GM21717 (cell line): ENCODE measurements at regions not wholly inside any gene's neighbourhood (a gene's known extent, or its start where the extent isn't known, plus 50 kb on each side); places are given as distances from the start of the nearest gene placed in this dataset.

Experiments
- ATAC-seq: cut with Tn5 transposase; IDR thresholded peaks from one replicate; pipeline ENCODE4 v1.9.1; 2021; ENCODE audit warnings: mild to moderate bottlenecking, moderate library complexity; ENCODE audit not compliant: unreplicated experiment

DNA sequence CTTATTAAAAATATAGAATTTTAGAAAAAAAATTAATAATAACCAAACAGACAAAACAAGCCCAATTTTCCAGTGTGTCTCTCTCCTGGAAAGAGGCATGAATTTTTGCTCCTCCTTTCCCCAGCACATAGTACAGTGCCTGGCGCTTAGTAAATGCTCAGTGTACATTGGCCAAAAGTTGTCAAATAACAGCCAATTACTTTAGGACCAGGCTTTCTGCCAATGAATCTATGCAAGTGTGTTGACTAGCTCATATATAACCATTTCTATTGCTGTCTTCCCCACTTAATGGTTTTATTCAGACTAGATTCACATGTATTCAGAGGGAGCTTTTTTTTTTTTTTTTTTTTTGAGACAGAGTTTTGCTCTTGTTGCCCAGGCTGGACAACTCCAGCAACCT lies 120.1 kb upstream of the CD180 start:
- ATAC-seq = no peak

DNA sequence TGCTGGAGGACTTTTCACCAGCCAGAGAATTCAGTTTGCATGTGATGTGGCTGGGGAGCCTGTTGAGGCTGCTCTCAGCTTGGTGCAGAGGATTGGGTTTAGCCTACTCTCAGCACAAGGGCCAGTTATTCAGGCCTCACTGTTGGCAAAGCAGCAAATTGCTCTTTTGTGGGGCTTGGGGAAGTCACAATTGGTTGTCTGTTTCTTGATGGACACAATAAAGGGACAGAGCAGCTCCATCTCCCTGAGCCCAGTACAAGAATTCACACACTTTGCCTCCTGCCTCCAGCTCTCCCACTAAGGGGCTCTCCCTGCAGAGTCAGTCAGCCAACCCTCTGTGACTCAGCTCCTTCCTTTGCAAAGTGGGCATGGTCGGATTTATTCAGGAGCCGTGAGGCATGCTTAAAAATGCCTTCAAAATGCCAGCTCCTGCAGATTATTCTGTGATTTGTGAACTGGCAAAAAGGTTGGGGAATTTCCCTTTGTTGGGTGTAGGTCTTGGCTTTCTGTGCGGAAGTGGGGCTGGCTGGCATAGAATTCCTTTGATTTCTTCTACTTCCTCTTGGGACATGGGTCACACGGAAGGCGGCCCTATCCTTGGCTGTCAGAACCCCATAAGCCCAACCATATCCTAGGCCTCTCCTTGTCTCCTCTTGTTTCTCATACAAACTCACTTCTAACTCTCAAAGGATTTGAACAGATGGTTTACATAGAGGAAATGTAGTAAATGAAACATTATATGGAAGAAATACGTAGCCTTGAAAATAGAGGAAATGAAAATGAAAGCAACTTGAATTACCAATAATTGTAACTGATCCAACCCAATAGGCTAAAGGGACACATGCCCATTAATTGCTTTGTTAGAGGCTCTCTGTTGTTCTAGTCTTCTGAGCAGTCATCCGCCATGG lies 118.7 kb upstream of the CD180 start:
- no peak for ATAC-seq

DNA sequence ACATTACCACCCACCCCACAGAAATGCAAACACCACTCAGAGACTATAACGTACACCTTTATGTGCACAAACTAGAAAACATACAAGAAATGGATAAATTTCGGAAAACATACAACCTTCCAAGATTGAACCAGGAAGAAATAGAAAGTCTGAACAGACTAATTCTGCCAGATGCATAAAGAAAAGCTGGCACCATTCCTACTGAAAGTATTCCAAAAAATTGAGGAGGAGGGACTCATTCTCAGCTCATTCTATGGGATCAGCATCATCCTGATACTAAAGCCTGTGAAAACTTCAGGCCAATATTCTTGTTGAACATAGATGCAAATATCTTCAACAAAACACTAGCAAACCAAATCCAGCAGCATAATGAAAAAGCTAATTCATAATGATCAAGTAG lies 115.1 kb upstream of the CD180 start:
- no peak for ATAC-seq

DNA sequence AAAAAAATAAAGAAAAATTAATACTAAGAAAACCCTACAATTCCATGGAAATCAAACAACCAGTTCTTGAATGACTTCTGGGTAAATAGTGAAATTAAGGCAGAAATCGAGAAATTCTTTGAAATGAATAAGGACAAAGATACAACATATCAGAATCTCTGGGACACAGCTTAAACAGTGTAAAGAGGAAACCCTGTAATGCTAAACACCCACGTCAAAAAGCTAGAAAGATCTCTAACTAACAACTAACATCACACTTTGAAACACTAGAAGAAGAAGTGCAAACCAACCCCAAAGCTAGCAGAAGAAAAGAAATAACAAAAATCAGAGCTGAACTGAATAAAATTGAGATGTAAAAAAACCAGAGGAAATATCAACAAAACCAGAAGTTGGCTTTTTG lies 114.6 kb upstream of the CD180 start:
- no peak for ATAC-seq

DNA sequence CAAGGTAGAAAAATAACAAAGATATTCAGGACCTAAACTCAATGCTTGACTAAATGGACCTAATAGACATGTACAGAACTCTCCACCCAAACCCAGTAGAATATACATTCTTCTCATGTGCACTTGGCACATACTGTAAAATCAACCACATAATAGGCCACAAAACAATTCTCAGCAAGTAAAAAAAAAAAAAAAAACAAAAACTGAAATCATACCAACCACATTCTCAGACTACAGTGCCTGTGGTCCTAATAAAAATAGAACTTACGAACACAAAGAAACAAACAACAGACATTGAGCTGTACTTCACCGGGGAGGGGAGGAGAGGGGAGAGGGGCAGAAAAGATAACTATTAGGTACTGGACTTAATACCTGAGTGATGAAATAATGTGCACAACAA lies 114.1 kb upstream of the CD180 start:
- ATAC-seq = no peak

DNA sequence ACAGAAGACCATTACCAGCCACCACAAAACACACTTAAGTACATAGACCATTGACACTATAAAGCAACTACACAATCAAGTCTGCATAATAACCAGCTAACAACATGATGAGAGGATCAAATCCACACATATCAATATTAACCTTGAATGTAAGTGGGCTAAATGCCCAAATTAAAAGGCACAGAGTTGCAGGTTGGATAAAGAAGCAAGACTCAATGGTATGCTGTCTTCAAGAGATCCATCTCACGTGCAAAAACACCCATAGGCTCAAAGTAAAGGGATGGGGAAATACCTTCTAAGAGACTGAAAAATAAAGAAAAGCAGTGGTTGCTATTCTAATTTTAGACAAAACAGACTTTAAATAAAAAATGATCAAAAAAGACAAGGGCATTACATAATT lies 113.6 kb upstream of the CD180 start:
- ATAC-seq = no peak

DNA sequence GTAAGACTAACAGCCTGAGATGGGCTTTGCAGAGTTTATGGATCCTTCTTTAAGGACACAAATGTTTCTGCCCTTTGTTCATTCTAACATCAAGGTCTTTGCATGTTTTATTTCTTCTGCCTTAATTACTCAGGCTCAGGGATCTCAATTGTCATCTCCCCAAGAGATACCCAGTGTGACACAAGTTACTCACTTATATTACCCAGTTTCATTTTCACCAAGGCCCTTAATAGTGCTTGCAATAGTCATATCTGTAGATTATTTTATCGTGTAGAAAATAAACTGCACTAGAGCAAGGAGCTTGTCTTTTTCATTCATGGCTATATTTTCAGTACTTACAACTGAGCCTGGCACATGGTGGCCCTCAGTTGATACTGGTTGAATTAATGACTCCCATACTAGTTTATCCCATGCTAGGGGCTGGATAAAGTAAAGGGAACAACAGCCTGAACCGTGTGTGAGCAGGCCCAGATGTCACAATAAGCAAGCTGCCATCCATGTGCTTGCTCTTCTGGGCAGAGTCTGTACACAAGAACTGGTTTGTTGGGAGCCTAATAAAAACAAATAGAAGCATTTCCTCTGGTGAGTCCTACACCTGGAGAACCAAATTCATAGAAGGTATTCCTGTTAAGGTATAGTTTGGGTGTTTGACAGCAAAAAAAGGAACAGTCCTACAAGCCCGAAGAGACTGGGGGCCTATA lies 112.5 kb upstream of the CD180 start:
- ATAC-seq = no peak

DNA sequence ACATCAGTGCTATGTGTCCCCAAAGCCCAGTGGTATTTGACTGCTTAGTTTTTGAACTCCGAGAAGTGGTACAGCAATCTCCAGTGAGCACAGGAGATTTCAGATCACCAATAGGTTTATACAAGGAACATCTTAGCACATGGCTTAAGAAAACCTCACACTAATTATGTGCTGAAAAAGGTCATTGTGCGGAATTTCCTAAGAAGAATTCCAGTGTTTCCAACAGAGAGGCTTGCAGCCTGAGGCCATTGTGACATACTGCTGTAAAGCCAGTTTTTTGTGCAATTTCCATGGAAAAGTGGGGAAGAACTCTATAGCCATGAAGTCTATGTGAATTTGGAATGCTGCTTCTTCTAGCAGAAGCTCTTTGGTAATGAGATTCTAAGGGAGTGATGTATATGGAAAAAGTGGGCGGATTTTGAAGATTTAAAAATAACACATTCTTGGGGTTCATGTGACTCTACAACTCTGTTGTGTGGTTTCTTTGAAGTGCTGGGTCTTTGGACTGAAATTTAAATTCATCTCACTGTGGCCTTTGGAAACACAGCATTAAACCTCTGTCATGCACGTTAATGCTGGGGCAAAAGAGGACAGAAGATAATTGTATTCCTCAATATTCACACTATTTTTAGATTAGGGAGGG lies 110.5 kb upstream of the CD180 start:
- ATAC-seq = no peak

DNA sequence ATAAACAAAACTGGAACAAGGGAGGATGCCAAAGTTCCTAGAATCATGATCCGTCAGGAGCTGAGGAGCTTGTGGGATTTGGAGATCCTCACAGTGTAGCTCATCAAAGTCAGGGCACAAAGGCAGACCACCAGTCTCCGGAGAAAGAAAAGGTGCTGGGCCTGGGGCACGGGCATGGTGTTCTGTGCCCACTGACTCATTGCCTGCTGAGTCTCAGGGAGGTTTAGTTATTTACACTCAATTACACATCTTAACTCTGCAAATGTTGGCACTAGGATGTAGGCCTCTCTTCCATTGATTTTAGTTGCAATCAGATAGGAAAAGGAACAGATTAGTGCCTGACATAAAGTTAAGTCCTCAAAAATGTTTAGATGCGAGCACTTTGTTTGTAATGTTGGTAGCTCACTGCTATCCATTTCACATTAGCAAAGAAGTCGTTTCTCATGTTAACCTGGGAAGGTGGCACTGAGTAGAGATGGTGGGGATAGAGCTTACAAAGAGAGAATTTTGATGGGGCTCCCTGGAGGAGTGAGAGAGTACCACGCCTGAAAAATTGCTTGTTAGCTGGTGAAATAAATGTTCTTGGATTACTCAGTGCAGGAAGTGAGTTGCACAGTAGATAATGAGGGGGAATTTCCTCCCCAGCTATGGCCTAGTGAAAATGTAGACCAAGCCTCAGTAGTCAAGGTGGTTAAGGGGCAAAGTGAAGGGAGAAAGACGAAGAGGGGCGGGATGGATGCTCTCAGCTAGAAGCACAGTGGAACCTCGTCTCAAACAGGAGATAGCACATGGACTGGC lies 109.5 kb upstream of the CD180 start:
- no peak for ATAC-seq

DNA sequence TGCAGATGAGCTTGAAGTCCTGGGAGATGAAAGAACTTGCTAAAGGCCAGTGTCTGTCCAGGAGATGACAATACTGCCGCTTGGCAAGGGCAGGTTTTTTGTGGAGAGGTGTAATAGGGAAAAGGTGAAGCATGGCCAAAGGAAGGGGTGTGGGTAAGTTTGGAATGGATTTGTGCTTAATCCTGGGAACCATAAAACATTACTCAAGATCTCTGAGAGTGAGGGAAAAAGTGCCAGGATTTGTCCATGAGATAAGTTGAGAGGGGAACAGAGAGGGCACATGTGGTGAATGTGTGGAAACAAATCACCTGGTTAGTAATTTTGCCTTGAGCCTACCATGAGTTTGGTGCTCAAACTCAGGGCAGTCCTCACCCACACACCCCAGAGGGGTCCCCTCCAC lies 108.8 kb upstream of the CD180 start:
- no peak for ATAC-seq

DNA sequence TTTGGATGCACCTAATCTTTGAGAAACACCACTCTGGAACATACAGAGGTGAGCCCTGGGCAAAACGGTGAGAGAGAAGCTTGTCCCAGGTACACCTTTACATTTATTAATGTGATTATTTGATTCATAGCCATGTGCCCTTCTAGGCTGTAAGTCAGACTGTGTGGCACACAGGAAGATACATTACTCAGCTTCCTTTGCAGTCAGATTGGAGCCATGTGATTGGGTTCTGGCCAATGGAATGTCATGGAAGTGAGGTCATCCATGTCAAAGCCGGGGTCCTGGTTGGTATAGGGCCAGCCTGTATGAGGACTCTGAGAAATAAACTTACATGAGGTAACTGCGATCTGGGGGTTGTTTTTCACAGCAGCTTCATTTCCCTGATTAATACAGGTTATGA lies 106.8 kb upstream of the CD180 start:
- ATAC-seq = no peak

DNA sequence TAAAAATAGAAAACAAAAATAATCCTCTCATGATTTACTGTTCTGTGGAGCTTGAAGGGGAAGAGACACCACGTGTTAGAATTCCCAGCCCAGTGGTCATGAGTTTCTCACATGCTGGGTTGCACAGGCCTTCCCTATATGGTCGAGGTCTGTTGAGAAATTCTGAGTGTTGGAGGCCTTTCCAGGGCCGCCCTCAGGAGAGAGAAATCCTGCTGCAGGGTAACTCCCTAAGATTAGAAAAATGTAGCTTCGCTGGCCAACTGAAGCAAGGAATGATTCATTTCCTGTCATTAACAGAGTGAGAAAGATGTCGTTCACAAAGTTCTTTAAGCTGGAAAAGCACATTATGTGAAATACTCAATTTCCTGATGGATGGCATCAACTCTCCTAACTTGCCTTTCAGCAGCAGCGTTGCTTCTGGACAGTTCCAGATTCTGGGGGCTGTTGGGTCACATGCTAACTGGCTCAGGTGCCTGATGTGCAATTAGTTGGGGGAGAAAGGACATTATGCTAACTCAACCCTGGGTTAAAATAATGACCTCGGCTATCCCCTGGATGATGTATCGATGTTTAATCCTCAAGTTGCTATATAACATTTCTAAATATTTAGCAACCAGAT lies 104.8 kb upstream of the CD180 start:
- no peak for ATAC-seq

DNA sequence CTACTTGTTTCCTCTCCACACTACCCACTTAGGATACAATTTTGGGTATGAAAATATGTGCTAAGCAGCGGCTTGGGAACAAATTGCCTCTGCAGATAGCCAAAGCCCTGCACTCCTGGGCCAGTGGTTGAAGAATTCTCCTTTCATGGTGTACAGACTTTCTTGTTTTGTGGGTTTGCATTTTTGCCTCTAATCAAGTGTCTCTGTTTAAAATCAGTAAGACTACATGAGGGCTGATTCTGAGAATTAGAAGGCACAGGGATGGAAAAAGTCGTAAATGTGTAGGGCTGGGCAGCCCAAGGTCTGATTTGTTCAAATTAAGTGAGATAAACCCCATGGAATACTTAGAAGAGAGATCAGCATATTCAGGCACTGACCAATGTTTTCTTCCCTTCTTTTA lies 103.7 kb upstream of the CD180 start:
- ATAC-seq = no peak

DNA sequence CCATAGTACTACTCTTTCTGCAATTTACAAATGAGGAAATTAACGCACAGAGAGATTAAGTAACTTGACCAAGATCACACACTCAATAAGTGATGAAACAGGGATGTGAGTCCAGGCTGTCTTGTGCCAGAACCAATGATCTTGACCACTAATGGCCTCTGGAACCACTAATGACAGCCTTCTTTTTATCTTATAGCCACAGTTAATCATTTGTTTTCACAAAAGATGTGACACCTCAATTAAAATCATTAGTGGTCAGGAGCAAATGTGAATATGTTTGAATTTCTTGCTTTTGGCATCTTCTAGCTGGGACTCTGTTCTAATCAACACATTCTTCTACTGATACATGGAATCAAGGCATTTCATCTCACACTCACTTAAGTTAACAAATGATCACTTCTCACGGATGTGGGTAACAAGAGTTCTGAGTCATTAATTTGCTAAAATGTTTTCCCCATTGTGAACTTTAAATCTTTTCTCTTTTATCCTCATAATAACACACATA lies 102.7 kb upstream of the CD180 start:
- ATAC-seq = no peak

DNA sequence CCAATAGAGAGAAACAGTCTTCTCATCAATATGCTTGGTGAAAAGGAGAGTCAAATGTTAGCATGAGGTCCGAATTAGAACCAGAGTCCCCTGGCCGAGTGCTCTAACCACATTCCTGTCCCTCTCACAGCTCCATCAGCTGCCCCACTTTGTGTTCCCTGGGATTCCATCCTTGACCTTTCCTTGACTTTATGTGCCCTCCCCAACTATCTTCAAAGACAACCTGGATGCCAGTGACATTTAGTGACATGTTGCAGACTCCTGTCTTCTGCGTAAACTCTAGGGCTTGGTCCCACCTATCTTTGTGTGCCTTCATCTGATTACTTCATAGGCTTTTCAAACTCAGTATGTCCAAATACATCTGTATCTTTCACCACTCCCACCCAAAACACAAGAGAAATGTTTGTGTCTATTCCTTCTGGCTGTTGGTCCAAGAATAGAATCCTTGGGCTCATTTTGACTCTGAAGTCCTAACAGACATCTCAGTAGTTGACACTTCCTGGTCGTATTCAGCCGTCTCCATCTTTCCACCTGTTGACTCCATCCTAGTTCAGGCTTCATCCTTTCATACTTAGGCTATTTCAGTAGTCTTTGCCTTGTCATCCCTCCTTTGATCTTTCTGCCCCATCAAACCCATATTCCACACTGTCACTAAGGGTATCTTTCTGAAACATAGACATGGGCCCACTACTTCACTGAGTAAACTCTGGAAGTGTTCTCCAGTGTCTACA lies 101.4 kb upstream of the CD180 start:
- ATAC-seq = no peak

DNA sequence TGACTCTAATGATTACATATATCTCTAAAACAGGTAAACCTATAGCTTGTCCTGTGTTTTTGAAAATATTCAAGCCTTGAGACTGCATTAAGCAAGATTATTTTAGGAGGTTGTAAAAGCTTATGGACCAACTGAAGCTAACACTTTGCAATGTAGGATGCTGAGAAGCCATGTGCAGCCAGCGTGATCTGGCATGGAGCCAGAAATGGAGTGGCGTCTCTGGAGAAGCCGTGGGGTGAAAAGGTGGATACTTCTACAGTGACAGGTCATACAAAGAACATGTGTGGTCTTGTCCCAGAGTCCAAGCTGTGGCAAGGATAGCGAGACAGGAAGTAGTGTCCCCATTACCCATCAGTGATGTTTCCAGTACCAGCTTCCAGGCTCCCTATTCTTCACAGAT lies 100.8 kb upstream of the CD180 start:
- ATAC-seq = no peak

DNA sequence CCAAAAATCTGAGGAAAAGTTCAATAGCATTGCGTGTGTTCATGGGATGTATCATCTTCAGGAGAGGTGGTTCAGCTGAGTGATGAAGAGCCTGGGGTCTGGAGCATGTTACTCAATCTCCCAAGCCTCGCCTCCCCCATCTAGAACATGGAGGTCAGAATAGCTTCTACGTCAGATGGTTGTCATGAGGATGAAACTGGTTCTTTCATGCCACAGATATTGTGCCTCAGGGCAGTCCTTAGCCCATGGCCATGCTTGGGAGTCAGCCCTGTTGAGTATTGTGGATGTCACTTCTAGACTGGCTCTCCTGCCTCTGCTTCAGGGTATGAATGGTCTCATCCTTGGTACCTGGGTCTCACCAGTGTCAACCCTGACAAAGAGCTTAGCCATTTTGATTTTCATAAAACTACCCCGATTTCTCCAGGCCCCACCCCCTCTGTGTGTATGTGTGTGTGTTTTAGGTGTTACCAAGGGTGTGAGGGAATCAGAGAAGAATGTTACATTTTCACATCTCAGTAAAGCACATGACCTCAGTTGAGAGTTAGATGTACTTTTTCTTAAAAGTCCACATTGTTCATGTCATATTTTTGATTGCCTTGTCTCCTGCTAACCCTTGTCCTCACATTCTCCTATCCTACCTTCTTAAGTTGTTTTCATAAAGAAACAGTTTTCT lies 97.8 kb upstream of the CD180 start:
- ATAC-seq = no peak

DNA sequence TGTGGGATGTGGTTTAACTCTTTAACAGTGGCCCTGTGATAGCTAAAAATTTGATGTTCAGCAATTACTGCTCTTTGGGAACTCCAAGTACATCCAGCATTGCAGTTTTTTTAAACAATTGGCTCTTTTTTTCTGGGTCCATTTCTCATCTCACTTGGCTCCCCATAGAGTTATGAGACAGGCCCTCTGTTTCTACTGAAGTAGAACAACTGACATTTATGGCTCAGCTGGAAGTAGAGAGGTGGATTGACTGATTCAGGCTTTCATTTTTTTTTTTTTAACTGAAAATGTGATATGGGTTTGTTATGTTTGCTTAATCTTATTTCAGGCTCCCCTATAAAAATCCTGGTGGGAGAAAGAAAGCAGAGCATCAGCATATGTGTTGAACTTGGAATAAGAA lies 96.6 kb upstream of the CD180 start:
- no peak for ATAC-seq

DNA sequence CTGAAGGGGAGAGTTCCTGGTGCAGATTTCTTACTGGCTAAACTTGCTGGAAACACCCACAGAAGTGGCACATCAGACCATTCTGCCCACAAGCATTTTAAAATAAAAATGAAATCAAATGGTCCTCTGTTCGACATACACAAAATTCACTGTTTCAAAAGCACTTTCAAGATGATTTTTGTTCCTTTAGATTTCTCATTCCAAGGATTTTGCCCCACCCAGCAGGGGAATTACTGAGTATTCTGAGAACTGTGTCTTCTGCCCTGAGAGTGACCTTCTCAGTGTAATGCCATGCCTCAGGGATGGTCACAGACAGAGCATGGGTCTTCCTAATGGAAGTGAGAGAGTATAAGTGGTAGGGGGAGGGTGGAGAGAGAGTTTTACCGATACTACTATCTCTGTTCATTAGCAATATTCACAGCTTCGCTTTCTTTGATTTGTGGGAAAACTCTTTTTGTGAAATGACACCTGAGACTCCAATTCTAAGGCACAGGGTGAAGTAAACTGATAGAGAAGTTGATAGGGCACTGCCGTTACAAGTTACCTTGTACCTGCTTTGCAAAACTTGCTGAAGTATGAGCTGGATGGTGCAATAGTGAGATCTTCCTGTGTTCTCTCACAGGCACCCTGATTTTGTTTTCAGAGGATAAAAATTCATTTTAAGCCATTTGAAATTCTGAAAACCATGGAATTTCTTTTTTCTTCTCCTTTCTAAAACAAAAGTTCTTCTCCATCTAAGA lies 95.8 kb upstream of the CD180 start:
- ATAC-seq = no peak
